ENCODE measurements at regions not wholly inside any gene's neighbourhood (a gene's known extent, or its start where the extent isn't known, plus 50 kb on each side); places are given as distances from the start of the nearest gene placed in this dataset.
"Not testable (repeated sequence)": the region's sequence is repeated elsewhere in the genome, so short reads cannot be mapped to it uniquely, and the experiment has no call there.

DNA sequence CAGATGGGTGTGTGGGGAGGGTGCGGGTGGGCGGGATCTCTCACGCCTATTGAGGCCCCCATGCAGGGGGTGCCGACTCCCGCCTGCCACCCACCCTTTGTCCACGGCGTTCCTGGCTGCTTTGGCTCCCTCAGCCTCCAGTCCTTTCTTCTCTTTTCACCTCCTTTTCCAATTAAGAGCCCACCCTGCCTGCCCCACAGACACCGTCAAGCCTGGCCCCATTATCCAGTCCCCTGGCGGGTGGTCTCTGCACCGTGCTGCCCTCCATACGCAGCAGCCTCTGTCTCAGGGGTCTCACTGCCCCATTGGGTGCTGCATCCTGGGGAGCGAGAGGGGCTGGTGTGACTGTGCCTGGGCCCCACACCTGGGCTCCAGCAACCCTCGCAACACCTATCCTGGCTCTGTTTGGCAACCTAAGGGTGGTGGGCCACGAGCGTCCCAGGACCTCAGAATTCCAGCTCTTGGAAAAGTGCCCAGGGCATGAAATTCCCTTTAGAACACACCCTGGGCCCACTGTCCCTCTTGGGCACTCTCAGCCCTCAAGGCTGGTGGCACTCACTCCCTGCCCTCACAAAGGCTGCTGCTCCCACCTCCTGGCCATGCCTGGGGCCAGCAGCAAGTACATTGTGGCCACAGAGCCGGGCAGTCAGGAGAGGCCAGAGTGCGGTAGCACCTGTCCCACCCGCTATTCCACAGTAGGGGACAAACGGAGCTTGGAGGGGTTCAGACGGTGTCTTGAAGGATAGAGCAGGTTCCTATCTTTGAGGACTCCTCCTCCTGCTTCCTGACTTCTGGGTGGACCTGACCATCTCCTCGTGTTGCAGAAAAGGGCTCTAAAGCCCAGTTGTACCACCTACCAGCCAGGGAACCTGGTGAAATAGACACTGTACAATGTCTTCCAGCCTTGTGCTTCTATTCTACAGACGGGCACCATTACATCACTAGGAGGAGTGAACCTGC, 114.1 kb downstream of the KIF26A start:
- no peak for DNase-seq

DNA sequence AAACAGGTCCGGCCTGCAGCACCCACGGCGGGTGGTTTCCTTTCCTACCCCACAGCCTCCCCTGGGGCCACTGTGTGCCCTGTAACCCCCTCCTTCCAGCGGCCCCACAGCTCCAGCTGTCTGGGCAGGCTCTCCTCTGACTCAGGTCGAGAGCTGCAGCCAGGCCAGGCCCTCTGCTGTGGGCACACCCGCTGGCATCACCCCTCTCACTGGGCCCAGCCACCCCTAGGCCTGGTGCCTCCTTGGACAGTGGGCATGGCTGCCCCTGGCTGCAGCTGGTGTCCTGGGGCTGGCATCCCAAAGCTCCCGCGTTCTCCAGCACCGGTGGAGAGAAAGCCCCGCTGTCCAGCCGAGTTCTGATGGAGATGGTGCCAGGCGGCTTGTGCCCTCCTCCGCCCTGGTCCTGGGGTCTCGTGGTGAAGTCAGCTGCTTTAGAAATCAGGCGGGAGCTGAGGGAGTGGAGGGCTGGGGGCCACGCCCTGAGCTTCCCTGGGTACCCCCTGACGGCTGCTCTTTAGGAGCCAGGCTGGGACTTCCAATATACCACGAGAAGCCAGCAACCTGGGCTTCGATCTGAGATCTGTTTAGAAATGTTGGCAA, 114.9 kb downstream of the KIF26A start:
- no peak for DNase-seq

DNA sequence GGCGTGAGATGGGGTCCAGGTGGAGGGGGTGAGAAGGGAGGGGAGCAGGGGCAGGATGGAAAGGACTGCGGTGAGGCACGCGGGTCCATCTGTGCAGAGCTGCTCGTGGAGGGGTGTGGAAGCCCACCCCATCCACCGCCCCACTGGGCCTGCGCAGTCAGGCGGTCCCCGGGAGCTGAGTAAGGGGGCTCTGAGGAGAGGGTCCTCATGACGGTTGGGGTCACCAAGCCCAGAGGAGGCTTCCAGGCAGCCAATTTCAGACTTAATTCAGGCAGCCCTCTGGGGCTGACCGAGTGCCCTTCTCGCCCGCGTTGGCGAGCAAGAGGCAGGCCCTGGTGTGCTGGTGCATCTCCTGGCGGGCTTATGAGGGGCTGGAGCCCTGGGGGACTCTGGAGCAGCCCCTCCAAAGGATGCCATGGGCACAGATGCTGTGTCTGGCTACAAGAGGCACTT, 115.5 kb downstream of the KIF26A start:
- no peak for DNase-seq

DNA sequence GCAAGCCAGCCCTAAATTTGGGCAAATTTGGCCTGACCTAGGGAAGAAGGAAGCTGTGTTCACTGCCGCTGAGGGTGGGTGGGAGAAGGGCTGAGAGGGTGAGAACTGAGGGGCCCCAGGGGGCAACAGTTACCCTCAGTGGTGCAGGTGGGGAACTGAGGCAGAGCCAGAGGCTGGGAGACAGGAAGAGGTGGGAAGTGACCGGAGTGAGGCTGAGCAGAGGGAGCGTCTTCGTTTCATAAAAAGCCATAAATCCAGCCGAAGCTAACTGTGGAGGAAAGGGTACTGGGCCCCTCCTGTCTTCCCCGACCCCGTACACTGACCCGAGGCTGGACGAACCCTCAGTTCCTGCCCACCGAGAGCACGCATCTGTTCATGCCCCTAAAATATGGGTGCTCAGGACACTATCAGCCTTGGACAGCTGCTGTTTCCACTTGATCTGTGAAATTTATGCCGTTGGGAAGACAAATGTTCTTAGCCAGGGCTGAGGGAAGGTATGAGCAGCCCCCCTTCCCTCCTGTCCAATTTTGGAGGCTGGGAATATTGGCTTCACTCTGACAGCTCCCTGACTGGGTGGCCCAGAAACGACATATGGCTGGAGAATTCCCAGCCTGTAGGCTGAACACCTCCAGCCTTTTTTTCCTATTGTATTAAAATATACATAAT, 116.5 kb downstream of the KIF26A start:
- DNase-seq: no peak

DNA sequence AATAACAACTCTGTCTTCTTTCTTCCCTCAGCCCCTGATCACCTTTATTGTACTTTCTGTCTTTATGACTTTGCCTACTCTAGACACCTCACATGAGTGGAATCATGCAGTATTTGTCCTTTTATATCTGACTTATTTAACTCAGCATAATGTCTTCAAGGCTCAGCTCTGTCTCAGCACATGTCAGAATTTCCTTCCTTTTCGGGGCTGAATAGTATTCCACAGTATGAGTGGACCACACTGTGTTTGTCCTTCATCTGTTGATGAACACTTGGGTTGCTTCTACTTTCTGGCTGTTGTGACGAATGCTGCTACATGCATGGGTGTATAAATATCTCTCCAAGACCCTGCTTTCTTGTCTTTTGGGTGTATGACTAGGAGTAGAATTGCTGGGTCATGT, 117.6 kb downstream of the KIF26A start:
- DNase-seq: no peak

DNA sequence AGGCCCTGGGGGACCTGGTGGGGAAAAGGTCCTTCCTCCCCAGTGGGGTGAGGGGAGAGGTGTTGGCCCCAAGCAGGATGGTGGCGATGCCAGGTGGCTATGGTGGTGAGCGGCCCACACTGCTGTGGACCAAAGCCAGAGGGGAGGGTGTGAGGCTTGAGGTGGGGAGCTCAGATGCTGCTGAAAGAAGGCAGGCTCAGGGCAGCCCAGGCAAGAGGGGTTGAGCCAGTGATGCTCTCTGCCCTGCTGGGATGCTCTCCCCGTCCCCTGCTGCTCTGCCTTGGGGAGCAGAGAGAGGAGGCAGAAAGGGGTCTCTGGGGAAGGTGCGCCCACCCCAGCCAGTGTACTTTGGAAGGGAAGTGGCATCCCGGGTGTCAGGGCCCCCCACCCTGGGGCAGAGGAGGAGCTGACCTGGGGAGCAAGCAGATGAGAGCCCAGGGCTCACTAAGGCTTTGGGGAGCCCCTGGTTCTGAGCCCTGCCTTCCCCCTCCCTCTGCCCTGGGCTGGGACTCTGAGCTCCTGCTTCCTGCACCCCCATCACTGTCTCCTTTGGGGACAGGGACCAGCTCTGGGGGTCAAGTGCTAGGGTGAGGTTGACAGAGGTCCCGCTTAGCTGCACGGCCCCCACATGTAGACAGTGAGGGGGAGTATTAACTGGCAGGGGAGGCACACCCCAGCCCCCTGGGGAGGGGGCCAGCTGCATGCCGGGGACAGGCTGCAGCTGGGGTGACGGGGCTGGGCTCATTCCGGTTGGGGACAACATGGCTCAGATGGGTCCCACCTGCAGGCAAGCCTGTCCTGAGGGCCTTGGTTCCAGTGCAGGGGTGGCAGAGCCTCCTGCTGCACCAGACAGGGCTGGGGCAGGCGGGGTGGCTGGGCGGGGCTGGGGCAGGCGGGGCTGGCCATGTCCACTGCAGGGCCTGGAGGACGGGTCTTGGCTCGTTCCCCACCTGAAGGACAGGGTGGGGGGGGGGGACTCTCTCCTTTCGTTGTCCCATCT, 124.4 kb downstream of the KIF26A start:
- no peak for DNase-seq

DNA sequence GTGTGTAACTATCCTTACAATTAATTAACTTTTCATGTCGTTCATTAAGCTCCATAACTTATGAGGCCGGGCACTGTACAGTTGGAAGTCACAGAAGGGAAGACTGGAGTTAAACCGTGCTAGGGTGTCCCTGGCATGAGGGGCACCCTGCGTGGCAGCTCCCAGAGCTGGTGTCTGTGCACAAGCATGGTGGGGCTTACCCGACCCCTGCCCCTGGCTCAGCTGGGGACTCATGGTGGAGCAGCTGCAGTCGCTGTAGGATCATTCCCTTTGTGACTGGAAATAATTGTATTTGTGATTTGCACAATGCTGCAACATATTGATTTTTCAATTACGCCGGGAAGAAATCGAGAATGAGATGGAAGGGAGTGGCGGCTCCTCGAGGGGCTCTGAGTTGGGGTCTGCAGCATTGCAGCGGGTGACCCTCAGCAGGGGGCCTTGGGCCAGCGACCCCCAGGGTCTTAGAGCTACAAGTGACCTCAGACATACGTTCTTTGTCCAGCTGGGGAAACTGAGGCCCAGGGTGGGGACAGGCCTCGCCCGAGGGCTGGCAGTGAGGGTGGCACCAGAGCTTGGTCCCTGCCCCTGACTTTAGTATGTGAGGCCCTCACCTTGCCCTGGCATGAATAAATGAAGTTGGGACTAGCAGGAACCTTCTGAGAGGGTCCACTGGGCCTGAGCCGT, 125.4 kb downstream of the KIF26A start:
- no peak for DNase-seq

DNA sequence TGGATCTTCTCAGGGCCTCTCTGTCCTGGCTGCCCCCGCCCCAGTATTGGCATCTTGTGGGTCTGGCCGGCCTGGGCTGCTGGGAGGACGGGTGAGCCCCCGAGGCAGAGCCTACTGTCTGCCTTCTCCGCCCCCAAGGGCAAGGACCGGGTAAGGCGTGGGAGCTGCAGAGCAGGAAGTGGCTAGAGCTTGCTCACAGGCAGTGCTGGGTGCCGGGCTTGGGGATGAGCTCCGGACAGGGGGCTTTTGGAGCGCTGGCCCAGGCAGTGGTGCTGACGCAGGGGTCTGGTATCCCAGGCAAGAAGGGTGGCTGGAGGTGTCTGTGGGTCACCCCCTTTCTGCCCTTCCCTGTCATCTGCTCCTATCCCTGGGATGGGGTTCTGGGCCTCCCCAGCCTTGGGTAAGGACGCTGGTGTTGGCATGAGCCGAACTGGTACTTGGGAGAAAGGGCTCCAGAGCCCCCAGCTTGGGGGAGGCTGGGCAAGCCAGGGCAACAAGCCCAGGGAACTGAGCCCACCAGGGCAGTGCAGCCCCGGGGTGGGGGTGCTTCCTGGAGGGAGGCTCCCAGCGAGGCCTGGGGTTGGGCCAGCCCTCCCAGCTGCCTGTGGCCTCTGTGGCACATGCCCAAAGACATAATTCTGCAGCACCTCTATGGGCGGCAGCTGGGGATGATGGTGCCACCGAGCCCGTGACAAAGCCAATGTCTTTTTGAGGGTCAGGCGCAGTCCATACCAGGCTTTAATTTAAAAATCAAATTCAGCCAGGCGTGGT, 126.3 kb downstream of the KIF26A start:
- no peak for DNase-seq

DNA sequence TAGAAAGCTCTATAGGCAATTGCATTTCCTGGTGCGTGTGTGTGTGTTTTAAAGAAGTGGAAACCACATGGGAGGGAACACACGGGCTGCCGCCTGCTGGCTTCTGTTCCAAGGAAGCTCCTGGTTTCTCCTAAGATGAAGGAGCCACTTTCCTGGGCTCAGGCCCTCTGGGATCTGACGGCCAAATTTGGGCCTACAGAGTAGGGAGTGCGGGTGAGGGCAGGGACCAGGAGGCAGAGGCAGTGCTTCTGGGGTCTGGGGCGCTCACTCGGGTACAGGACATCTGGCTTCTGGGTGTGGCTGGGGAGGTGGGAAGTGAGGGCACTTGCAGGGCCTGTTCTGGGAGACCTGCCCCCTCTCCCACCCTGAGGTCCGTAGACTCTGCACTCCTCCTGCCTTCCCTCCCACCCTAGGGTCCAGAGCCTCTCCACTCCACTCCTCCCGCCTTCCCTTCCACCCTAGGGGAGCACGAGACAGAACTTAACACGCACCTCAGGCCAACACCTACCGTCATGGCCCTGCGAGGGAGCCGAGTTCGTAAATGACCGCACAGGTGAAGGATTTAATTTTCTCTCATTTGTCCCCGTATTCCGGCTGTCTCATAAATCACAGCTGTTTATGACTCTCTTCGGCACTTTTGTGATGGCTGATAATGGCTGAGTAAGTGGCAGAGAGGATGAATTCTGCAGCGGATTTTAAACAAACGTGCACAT, 127.7 kb downstream of the KIF26A start:
- no peak for DNase-seq

DNA sequence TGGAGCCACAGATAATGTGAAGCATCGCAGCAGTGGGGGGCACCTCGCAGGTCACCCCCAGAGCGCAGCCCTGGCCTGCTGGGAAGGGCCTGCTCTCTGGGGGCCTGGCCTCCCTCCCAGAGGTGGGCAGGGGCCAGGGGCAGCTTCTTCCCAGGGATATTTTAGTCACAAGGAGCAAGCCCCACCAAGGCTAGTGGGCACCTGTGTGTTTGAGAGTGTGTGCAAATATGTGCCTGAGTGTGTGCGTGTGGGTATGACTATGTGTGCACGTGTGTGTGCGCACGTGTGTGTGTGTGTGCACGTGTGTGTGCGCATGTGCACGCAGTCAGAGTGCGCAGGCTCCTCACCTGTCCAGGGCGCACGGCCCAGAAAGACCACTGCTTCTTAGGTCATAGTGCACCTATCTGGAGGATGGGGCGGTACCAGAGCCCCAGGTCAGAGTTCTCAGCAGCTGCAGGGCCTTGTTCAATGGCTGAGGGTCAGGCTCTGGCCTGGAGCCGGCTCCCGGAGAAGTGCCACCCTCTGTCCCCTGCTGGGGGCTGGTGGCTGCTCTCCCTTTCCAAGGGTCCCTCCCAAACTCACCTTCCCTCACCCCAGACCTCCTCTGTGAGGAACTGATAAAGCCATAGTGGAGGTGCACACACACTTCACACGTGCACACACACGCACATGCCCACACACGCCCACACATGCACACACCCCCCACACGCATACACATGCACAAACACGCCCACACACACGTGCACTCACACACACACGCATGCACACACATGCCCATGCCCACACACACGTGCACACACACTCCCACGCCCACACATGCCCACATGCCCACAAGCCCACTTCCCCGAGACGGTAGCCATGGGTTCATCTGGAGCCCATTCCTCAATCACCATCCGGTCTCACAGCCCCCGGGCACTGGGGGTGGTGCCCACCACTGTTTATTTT, 128.5 kb downstream of the KIF26A start:
- DNase-seq: no peak

DNA sequence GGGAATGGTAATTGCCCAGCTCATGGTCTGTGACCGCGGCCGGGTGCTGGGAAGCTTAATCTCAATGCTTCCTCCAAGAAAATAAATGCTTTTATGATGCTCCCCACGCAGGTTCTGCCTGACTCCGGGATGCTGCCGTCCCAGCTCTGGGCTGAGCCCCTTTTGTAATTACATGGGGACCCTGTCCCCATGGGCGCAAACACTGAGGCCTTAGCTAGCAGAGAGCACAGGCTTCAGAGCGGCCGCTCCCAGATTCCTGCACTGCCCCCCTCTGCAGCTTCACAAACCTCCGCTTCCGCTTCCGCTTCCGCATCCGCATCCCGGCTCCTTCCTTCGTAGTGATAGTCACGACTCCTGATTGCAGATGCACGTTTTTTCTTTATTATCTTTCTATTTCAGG, 129.5 kb downstream of the KIF26A start:
- DNase-seq: no peak

DNA sequence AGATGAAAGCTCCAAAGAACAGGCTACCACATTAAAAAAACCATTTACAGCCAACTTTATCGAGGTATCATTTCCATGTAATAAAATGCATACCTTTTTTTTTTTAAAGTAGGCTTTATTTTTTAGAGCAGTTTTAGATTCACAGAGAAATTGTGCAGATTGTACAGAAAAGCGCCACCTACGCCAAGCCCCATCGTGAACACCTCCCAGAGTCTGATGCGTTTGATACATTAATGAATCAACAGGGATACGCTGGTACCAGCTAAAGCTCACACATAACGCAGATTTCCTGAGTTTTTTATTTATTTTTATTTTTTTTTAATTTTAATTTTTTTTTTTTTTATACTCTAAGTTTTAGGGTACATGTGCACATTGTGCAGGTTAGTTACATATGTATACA, 129.9 kb downstream of the KIF26A start:
- no peak for DNase-seq

DNA sequence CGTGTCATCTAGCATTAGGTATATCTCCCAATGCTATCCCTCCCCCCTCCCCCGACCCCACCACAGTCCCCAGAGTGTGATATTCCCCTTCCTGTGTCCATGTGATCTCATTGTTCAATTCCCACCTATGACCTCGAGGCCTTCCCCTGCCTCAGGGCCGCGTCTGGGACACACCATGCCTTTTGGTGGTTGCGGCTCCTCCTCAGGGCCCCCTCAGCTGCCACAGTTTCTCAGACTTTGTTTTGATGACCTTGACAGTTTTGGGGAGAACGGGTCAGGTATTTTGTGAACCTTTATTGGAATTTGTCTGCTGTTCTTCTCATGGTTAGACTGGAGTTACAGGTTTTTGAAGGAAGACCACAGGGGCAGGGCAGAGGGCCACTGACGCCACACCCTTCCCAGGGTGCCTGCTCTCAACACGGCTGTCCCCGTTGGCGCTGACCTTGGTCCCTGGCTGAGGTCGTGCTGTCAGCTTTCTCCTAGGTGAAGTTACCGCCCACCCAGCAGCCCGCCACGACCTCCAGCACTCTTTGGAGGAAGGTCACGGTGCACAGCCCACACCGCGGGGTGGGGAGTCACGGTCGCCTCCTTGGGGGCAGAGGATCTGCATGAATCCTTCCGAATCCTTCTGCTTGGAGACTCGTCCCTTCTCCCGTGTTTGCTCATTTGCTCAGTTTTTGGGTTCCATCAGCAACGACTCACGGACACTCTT, 130.5 kb downstream of the KIF26A start:
- no peak for DNase-seq

DNA sequence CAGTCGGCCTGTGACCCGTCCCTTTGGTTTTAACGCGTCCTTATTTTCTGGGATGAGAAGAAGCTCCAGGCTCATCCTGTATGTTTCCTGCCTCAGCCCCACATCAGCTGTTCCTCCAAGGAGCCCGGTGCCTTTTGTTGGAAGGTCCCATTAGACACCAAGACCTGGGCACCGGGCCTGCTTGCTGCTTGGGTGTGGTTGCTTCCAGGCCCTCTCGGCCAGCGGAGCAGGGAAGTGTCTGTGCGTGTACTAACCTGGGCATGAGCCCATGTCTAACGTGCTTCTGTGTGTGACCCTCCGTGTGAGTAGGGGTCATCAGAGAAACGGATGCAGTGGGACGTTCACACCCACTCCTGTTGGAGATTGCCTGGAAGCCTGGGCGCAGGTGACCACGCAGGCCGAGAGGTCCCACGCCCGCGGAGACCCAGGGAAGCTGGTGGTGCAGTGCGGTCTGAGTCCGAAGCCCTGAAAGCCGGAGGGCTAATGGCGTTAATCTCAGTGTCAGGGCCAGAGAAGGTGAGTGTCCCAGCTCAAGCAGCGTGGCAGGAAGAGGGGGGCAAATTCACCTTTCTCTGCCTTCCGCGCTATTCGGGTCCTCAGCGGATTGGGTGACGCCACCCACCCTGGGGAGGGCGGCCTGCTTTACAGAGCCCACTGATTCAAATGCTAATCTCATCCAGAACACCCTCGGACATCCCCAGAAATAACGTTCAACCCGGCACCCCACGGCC, 131.3 kb downstream of the KIF26A start:
- not testable (repeated sequence) for DNase-seq

DNA sequence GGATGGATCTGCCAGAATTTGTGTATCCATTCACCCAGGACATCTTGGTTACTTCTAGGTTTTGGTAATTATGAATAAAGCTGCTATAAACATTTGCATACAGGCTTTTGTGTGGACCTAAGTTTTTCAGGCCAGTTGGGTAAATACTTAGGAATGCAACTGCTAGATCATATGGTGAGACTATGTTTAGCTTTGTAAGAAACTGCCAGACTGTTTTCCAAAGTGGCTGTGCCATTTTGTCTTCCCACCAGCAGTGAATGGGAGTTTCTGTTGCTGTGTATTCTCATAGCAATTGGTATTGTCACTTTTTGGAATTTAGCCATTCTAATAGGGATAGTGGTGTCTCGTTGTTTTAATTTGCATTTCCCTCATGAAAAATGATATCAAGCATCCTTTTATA, 133.0 kb downstream of the KIF26A start:
- no peak for DNase-seq

DNA sequence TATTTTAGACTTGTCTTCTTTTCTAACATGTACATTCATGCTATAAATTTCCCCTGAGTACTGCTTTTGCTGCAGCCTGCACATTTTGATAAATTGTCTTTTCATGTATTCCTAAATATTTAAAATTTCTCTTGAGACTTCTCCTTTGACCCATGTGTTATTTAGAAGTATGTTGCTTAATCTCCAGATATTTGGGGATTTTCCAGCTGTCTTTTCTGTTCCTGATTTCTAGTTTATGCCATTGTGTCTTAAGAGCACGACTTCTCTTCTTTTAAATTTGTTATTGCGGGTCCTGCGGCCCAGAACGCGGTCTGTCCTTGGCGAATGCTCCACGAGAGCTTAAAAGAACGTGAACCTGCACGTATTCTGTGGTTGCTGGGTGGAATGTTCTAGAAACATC, 136.4 kb downstream of the KIF26A start:
- DNase-seq: no peak

DNA sequence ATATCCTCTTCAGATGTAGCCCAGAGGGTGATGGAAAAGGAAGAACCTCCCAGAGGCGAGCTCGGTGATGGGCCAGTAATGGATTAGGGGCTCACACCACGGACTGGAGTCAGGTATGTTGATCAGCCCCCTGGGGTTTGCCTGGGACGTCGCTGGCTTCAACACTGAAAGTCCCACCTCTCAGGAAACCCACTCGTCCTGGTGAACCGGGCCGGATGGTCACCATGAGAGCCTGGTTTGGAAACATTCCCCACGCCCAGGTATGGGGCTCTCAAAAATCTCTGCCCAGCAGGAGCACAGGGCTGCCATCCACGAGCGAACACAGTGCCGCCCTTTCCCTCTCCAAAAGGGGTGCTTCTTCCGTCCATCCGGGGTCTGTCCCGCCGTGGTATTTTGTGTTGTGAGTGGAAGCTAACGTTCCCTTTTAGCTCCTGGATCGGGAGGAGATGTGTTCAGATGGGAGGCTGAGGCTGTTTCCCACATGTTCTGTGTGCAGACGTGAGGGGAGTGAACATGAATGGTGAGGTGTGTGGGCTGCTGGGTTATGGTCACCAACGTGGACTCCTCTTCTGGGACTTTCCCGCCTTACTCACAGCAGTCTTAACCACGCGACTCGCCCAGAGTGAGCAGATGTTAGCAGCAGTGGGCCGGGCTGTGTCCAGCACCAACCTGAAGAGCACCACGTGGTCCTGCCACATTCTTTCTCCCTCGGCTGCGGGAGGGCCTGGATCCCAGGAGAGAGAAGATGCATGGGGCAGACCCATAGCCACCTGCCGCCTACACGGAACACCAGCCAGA, 139.2 kb downstream of the KIF26A start:
- DNase-seq: no peak

Data from AML-193 (cell line).